Adrenal gland (tissue), 9 donors: ENCODE measurements at regions not wholly inside any gene's neighbourhood (a gene's known extent, or its start where the extent isn't known, plus 50 kb on each side); places are given as distances from the start of the nearest gene placed in this dataset.

Experiments
- DNase-seq, 7 donors: peaks; one replicate each; pipeline ENCODE4 v3.0.0-alpha.2; 2019 to 2020
- H3K27ac ChIP-seq, 5 donors: fragments of 200-600 bp; sonication (generic) in 4 of 5; 1 replicate in 3 of 5; 2 replicates in 2 of 5; pipeline versions ENCODE4 v1.5.1 to v1.8.0; 2016 to 2020; ENCODE audit warnings: mild to moderate bottlenecking in 1 of 5
- H3K27me3 ChIP-seq: fragments of 200-600 bp; 2 replicates; pipeline ENCODE4 v1.8.0; 2021
- H3K36me3 ChIP-seq, 2 donors: fragments of 200-600 bp; replicated peaks in 1 of 2; 1 replicate in 1 of 2; 2 replicates in 1 of 2; pipeline versions ENCODE4 v1.5.1 to v1.8.0; 2018 to 2022
- H3K4me1 ChIP-seq, 2 donors: fragments of 200-600 bp; replicated peaks in 1 of 2; 1 replicate in 1 of 2; 2 replicates in 1 of 2; pipeline versions ENCODE4 v1.5.1 to v1.8.0; 2018 to 2021
- H3K4me3 ChIP-seq, 4 donors: fragments of 200-600 bp; sonication (generic) in 3 of 4; one replicate each; pipeline ENCODE4 v1.5.1; 2016 to 2018
- H3K9me3 ChIP-seq, 3 donors: fragments of 200-600 bp; sonication (generic) in 1 of 3; replicated peaks in 1 of 3; 1 replicate in 2 of 3; 2 replicates in 1 of 3; pipeline versions ENCODE4 v1.5.1 to v1.8.0; 2016 to 2021
- CTCF ChIP-seq, 6 experiments: fragments of 450-650 bp in 4 of 6; fragments of 200-600 bp in 2 of 6; sonication (generic) in 1 of 6; IDR thresholded peaks; 1 replicate in 5 of 6; 2 replicates in 1 of 6; pipeline versions ENCODE4 v1.5.1 to v1.8.0; 2016 to 2021; ENCODE audit warnings: antibody characterized with exemption in 6 of 6, mild to moderate bottlenecking in 2 of 6, moderate library complexity in 1 of 6
- POLR2A ChIP-seq, 2 donors: fragments of 450-650 bp; IDR thresholded peaks; one replicate each; pipeline ENCODE4 v1.6.1; 2017; ENCODE audit warnings: antibody characterized with exemption in 2 of 2, mild to moderate bottlenecking in 2 of 2, moderate library complexity in 1 of 2
- WGBS, 4 donors: extraction: QIAGEN DNeasy Blood & Tissue Kit in 2 of 4; methylation state at CpG; one replicate each; pipeline versions ENCODE4 v1.1.5 to v1.1.7; 2013 to 2017; 5-methylcytosine and 5-hydroxymethylcytosine counted together
- intact Hi-C, 2 donors: fragments of 100-400 bp; cut with DNase I; formaldehyde crosslinking; loops; one replicate each; pipeline versions ENCODE4 v1.14.1 to v1.15.0; 2022 to 2023
- donor health status: healthy with polysubstance abuse.
- donor health status: Bipolar disorder and iron deficiency.
- donor health status: DM: yes; HTN: yes; CAD: no.
- donor health status: DM: no; HTN: no; CAD: no.
- donor health status: DM: no; HTN: no; CAD: no.

DNA sequence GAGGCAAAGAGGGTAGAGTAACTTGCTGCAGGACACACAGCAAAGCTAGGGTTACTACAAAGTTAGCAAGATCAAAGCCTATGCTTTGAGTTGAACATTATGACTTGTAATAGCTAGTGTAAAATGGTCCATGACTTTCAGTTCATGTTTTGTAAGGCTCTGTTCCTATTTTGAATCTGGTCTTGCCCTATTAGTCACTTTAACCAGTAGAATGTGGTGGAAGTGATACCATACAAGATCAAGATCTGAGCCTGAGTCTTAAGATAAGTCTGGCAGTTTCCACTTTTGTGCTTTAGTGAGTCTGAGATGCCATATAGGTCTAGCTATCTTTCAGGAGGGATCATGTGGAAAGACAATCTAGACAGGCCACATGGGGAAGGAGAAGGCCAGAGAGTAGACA, 282.1 kb upstream of the BRINP3 start:
- no peak overlapping the region for H3K4me3 ChIP-seq
- H3K27ac ChIP-seq = no peak overlapping the region
- H3K36me3 ChIP-seq = no peaks in the 10 kb centered on the region
- TF ChIP-seq CTCF (IDR thresholded peaks at IDR 0.05) (no peak), POLR2A (IDR thresholded peaks at IDR 0.05) (no peak)
- no peak for DNase-seq
- H3K4me1 ChIP-seq = no peaks in the 10 kb centered on the region
- H3K27me3 ChIP-seq = no peaks in the 10 kb centered on the region
- intact Hi-C loops = no loop called here
- no peaks in the 10 kb centered on the region for H3K9me3 ChIP-seq

DNA sequence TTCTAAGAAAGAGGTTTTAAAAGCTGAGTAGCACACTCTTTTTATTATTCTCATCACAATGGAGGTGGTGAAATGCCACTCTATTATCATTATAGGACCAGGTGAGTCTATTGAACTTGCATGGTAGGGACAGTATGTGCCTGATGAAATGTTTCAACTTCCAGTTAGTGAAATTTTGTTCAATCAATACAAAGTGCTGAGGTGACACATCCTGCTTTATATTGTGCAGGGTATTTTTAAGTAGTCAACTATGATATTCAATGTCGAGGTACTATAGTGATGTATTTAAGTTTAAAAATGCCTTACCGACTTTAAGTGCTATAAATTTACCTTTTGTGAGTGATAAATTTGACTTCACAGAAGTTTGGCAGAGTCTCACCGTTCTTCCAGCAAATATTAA, 284.7 kb upstream of the BRINP3 start:
- H3K9me3 ChIP-seq = no peaks in the 10 kb centered on the region
- H3K27me3 ChIP-seq = no peaks in the 10 kb centered on the region
- H3K4me1 ChIP-seq = no peaks in the 10 kb centered on the region
- no peak overlapping the region for H3K4me3 ChIP-seq
- 64 to 79% (median 67%) methylated on average over 3 of the region's 3 CpGs for WGBS, 4 donors
- TF ChIP-seq POLR2A (IDR thresholded peaks at IDR 0.05) = no peak
- TF ChIP-seq CTCF (IDR thresholded peaks at IDR 0.05) = no peak
- intact Hi-C loops = no loop called here
- no peak for DNase-seq
- no peak overlapping the region for H3K27ac ChIP-seq
- no peaks in the 10 kb centered on the region for H3K36me3 ChIP-seq

DNA sequence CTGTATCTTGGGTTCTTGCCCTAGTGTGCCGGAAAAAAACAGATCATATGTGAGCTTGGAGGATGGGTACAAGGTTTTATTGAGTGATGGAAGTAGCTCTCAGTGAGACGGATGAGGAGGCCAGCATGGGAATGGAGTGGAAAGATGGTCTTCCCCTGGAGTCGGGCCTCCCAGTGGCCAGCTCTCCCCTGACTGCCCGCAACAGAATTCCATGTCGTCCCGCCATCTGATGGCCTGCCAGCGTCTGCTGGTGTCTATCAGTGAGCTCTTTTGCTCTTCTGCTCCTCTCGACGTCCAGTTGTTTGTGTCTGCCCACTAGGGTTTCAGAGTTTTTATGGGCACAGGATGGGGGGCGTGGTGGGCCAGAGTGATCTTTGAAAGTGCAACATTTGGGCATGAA, 315.2 kb upstream of the BRINP3 start:
- DNase-seq = no peak
- 77 to 91% (median 82%) methylated on average over 10 of the region's 10 CpGs for WGBS, 4 donors
- H3K27me3 ChIP-seq = no peaks in the 10 kb centered on the region
- intact Hi-C loops = no loop called here
- no peak overlapping the region for H3K27ac ChIP-seq
- no peaks in the 10 kb centered on the region for H3K9me3 ChIP-seq
- TF ChIP-seq POLR2A (IDR thresholded peaks at IDR 0.05) (no peak), CTCF (IDR thresholded peaks at IDR 0.05) (no peak)
- no peak overlapping the region for H3K4me3 ChIP-seq
- no peaks in the 10 kb centered on the region for H3K36me3 ChIP-seq
- H3K4me1 ChIP-seq = no peaks in the 10 kb centered on the region

DNA sequence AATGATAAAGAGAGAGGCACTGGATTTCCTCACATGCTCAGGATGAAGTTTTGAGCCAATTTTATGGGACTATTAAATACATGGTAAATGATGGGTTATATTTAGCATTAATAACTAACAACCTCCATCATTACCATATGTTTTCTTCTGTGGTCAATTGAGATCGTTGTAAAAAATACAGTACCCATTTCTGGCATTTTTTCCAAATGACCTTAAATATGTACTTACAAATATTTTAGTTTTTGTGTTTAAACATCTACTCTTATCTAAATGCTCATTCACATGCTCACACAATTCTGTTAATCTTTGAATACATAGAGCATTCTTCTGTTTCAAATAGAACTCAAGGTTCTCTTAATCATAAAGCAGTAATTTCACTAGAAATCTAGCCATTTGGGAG, 330.0 kb upstream of the BRINP3 start:
- H3K36me3 ChIP-seq = no peaks in the 10 kb centered on the region
- H3K9me3 ChIP-seq = no peaks in the 10 kb centered on the region
- DNase-seq = no peak
- no peak overlapping the region for H3K27ac ChIP-seq
- no peaks in the 10 kb centered on the region for H3K4me1 ChIP-seq
- H3K27me3 ChIP-seq = no peaks in the 10 kb centered on the region
- intact Hi-C loops = no loop called here
- TF ChIP-seq POLR2A (IDR thresholded peaks at IDR 0.05) = no peak
- TF ChIP-seq CTCF (IDR thresholded peaks at IDR 0.05) = no peak
- H3K4me3 ChIP-seq = no peak overlapping the region
- 47 to 68% (median 53%) methylated on average over 1 of the region's 1 CpG for whole genome bisulfite sequencing, 4 donors
